WTC11 (cell line): ENCODE measurements at regions not wholly inside any gene's neighbourhood (a gene's known extent, or its start where the extent isn't known, plus 50 kb on each side); places are given as distances from the start of the nearest gene placed in this dataset.

Experiments
- ATAC-seq: fragments of 200-7000 bp; cut with Tn5 transposase; 2 replicates; pipeline ENCODE4 v1.10.0; 2021; ENCODE audit warnings: mild to moderate bottlenecking, moderate library complexity
- CTCF ChIA-PET: fragments of 300-600 bp; sonication (Branson Sonifier 250); formaldehyde crosslinking; loops from one replicate; lab custom pipeline; 2021; ENCODE audit warnings: antibody characterized with exemption; lab: Charles Lee
- POLR2A ChIA-PET: fragments of 350-600 bp; sonication (Branson Sonifier 250); formaldehyde crosslinking; loops from one replicate; lab custom pipeline; 2021; ENCODE audit warnings: antibody characterized with exemption; lab: Charles Lee
- DNase-seq: peaks from one replicate; pipeline ENCODE4 v3.0.0; 2021; ENCODE audit warnings: low spot score
- H3K27ac Mint-ChIP-seq: 2 replicates; pipeline ENCODE4 v1.8.0; 2021; ENCODE audit warnings: mixed read lengths
- H3K27me3 Mint-ChIP-seq: 2 replicates; pipeline ENCODE4 v1.8.0; 2021; ENCODE audit warnings: low read depth, mild to moderate bottlenecking, moderate library complexity, mixed read lengths
- H3K36me3 Mint-ChIP-seq: 2 replicates; pipeline ENCODE4 v1.8.0; 2021; ENCODE audit warnings: mixed read lengths
- H3K4me1 Mint-ChIP-seq: 2 replicates; pipeline ENCODE4 v1.8.0; 2022; ENCODE audit warnings: mixed read lengths
- H3K4me3 Mint-ChIP-seq: 2 replicates; pipeline ENCODE4 v1.8.0; 2021; ENCODE audit warnings: mild to moderate bottlenecking, moderate library complexity, mixed read lengths
- H3K9me3 Mint-ChIP-seq: 2 replicates; pipeline ENCODE4 v1.8.0; 2021; ENCODE audit warnings: mixed read lengths
- ATF1 ChIP-seq: sonication (generic); formaldehyde crosslinking; IDR thresholded peaks from 2 replicates; pipeline ENCODE4 v1.8.1; 2023; ENCODE audit warnings: mild to moderate bottlenecking, moderate library complexity, missing genetic modification reagents
- CBFB ChIP-seq: sonication (generic); formaldehyde crosslinking; IDR thresholded peaks from 2 replicates; pipeline ENCODE4 v1.8.1; 2022; ENCODE audit warnings: mild to moderate bottlenecking, low read depth, missing genetic modification reagents
- E2F4 ChIP-seq: sonication (generic); formaldehyde crosslinking; IDR thresholded peaks from 2 replicates; pipeline ENCODE4 v1.8.1; 2022; ENCODE audit warnings: low read depth, mild to moderate bottlenecking, moderate library complexity, missing genetic modification reagents, borderline replicate concordance
- ESRRA ChIP-seq: sonication (generic); formaldehyde crosslinking; IDR thresholded peaks from 2 replicates; pipeline ENCODE4 v1.8.1; 2022; ENCODE audit warnings: mild to moderate bottlenecking, missing genetic modification reagents, borderline replicate concordance
- ETV6 ChIP-seq: sonication (generic); formaldehyde crosslinking; IDR thresholded peaks from 2 replicates; pipeline ENCODE4 v1.8.1; 2022; ENCODE audit warnings: mild to moderate bottlenecking, missing genetic modification reagents
- FOXJ3 ChIP-seq: sonication (generic); formaldehyde crosslinking; IDR thresholded peaks from 2 replicates; pipeline ENCODE4 v1.9.0; 2021; ENCODE audit warnings: missing genetic modification reagents, mild to moderate bottlenecking, borderline replicate concordance
- HMGXB4 ChIP-seq: sonication (generic); formaldehyde crosslinking; IDR thresholded peaks from 2 replicates; pipeline ENCODE4 v1.8.1; 2023; ENCODE audit warnings: mild to moderate bottlenecking, moderate library complexity, missing genetic modification reagents
- MYBL2 ChIP-seq: sonication (generic); formaldehyde crosslinking; IDR thresholded peaks from 2 replicates; pipeline ENCODE4 v1.8.1; 2023; ENCODE audit warnings: mild to moderate bottlenecking, moderate library complexity, missing genetic modification reagents
- NFE2L1 ChIP-seq: sonication (generic); formaldehyde crosslinking; IDR thresholded peaks from 2 replicates; pipeline ENCODE4 v1.8.1; 2023; ENCODE audit warnings: missing genetic modification reagents
- PRDM15 ChIP-seq: sonication (generic); formaldehyde crosslinking; IDR thresholded peaks from 2 replicates; pipeline ENCODE4 v1.8.0; 2022; ENCODE audit warnings: missing genetic modification reagents
- PRRX2 ChIP-seq: fragments of 250-450 bp; sonication (Bioruptor Pico); IDR thresholded peaks from 2 replicates; pipeline ENCODE4 v1.8.0; 2021; ENCODE audit warnings: mild to moderate bottlenecking
- TCF7 ChIP-seq: sonication (generic); formaldehyde crosslinking; IDR thresholded peaks from 2 replicates; pipeline ENCODE4 v1.8.0; 2022; ENCODE audit warnings: mild to moderate bottlenecking, low read depth, missing genetic modification reagents, moderate library complexity
- ZNF317 ChIP-seq: sonication (generic); formaldehyde crosslinking; IDR thresholded peaks from 2 replicates; pipeline ENCODE4 v1.8.1; 2023; ENCODE audit warnings: low read depth, mild to moderate bottlenecking, moderate library complexity, missing genetic modification reagents, borderline replicate concordance
- ZNF512 ChIP-seq: sonication (generic); formaldehyde crosslinking; IDR thresholded peaks from 2 replicates; pipeline ENCODE4 v1.8.1; 2022; ENCODE audit warnings: missing genetic modification reagents, borderline replicate concordance
- ZNF532 ChIP-seq: fragments of 250-450 bp; sonication (Bioruptor Pico); IDR thresholded peaks from 2 replicates; pipeline ENCODE4 v1.9.0; 2021; ENCODE audit warnings: mild to moderate bottlenecking, borderline replicate concordance
- ZNF671 ChIP-seq: fragments of 250-450 bp; sonication (Bioruptor Pico); IDR thresholded peaks from 2 replicates; pipeline ENCODE4 v1.8.0; 2021; ENCODE audit warnings: mild to moderate bottlenecking
- ZSCAN18 ChIP-seq: fragments of 250-450 bp; sonication (Bioruptor Pico); IDR thresholded peaks from 2 replicates; pipeline ENCODE4 v2.1.2; 2022; ENCODE audit warnings: mild to moderate bottlenecking, moderate library complexity

GRCh38 chr18:10121786-10122515, 208.1 kb downstream of the VAPA start (continued):
- TF ChIP-seq PRDM15 (no peak), MYBL2 (no peak), ATF1 (CRISPR knock-in tag) (no peak), TCF7 (no peak), ZNF512 (CRISPR knock-in tag) (no peak), FOXJ3 (CRISPR knock-in tag) (no peak), HMGXB4 (no peak)

GRCh38 chr18:10122988-10123950, 209.5 kb downstream of the VAPA start:
- ATAC-seq (no peak), DNase-seq (no peak)
- no peak for TF ChIP-seq E2F4 (CRISPR knock-in tag)
- no peak for TF ChIP-seq ZNF317 (CRISPR knock-in tag)
- TF ChIP-seq PRRX2 (CRISPR knock-in tag), result no peak
- TF ChIP-seq MYBL2, result no peak
- no peak for TF ChIP-seq NFE2L1 (CRISPR knock-in tag)
- no peak for TF ChIP-seq CBFB
- no peak for TF ChIP-seq ESRRA (CRISPR knock-in tag)
- TF ChIP-seq ZNF532 (CRISPR knock-in tag), result no peak
- TF ChIP-seq ZNF671 (CRISPR knock-in tag), result no peak
- TF ChIP-seq ETV6 (CRISPR knock-in tag), result no peak
- TF ChIP-seq HMGXB4, result no peak
- TF ChIP-seq ZSCAN18, result no peak
- Mint-ChIP-seq H3K4me1 (peaks cover 39% of the 10 kb centered on the region), H3K4me3 (no peak overlapping the region), H3K27me3 (no peaks in the 10 kb centered on the region; the same call in 1 of the 2 replicates), H3K27ac (peak overlapping the region; percentile 44; the same call in 1 of the 2 replicates), H3K9me3 (peaks cover 16% of the 10 kb centered on the region), H3K36me3 (peaks cover 9% of the 10 kb centered on the region)
- ChIA-PET CTCF (interaction anchor here (0.6 kb wide), 1 partner anchor 25 kb away, joined by 6 read pairs; no protein-coding TSS in a partner anchor), POLR2A (no interaction called here)
